BJ (cell line): ENCODE measurements at regions not wholly inside any gene's neighbourhood (a gene's known extent, or its start where the extent isn't known, plus 50 kb on each side); places are given as distances from the start of the nearest gene placed in this dataset.

ENCODE experiments used
- CTCF ChIA-PET: fragments of 350-600 bp; formaldehyde crosslinking; extraction: SDS; loops from one replicate; lab custom pipeline; 2021; ENCODE audit warnings: antibody characterized with exemption, inconsistent platforms; lab: Yijun Ruan, JAX
- POLR2A ChIA-PET: fragments of 300-600 bp; sonication (Branson Sonifier 250); formaldehyde crosslinking; extraction: SDS; loops from one replicate; lab custom pipeline; 2021; ENCODE audit warnings: antibody characterized with exemption; lab: Charles Lee
- DNase-seq: peaks from one replicate; pipeline ENCODE4 v3.0.0-alpha.2; 2011; ENCODE audit warnings: low read depth
- H3K27me3 ChIP-seq: 2 replicates; pipeline ENCODE4 v1.6.0; 2011; ENCODE audit warnings: low read length; ENCODE audit not compliant: control insufficient read depth, insufficient read depth
- H3K36me3 ChIP-seq: 2 replicates; pipeline ENCODE4 v1.5.1; 2011; ENCODE audit warnings: low read length; ENCODE audit not compliant: control insufficient read depth, insufficient read depth
- H3K4me3 ChIP-seq: 2 replicates; pipeline ENCODE4 v1.5.1; 2011; ENCODE audit warnings: low read depth, mild to moderate bottlenecking, control low read depth, low read length
- TF ChIP-seq, protein P1 (sequence below): IDR thresholded peaks from 2 replicates; pipeline ENCODE4 v1.5.1; 2011; ENCODE audit warnings: low read depth, mild to moderate bottlenecking, control low read depth, inconsistent platforms, low read length, moderate library complexity; ENCODE audit not compliant: insufficient read depth

DNA sequence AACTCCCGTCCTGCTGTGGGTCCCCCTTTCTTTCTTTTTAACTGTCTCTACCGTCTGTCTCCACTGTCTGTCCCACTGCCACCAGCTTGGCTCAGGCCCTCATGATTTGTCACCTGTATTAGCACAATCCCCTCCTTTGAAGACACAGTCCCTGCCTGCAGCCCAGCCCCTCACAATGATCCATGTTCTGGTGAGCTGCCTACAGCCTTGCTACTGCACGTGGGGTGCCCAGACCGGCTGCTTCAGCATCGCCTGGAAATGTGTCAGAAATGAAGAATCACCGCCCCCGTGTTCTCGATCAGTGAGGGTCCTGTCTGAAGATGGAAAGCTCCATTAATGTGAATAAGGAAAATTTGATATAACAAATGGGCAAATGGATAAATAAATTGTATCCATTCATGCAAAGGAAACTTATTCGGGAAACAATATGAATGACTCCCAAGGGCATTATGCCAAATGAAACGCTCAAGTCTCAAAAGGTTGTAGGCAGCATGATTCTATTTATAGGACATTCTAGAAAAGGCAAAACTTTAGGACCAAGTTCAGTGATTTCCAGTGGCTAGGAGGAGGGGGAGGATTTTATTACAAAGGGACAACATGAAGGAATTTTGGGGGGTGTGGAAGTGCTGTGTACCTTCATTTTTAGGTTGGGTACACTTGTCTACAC lies 59.4 kb upstream of the CD83 start:
- Histone ChIP-seq H3K36me3 (no peaks in the 10 kb centered on the region), H3K4me3 (no peak overlapping the region), H3K27me3 (peaks cover 3% of the 10 kb centered on the region; the same call in 1 of the 2 replicates)
- TF ChIP-seq, protein P1, sequence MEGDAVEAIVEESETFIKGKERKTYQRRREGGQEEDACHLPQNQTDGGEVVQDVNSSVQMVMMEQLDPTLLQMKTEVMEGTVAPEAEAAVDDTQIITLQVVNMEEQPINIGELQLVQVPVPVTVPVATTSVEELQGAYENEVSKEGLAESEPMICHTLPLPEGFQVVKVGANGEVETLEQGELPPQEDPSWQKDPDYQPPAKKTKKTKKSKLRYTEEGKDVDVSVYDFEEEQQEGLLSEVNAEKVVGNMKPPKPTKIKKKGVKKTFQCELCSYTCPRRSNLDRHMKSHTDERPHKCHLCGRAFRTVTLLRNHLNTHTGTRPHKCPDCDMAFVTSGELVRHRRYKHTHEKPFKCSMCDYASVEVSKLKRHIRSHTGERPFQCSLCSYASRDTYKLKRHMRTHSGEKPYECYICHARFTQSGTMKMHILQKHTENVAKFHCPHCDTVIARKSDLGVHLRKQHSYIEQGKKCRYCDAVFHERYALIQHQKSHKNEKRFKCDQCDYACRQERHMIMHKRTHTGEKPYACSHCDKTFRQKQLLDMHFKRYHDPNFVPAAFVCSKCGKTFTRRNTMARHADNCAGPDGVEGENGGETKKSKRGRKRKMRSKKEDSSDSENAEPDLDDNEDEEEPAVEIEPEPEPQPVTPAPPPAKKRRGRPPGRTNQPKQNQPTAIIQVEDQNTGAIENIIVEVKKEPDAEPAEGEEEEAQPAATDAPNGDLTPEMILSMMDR: no peak
- no peak for DNase-seq
- POLR2A ChIA-PET: no interaction called here
- CTCF ChIA-PET: interaction anchor here (0.9 to 3.2 kb wide), 3 partner anchors 9 to 150 kb away, joined by 3 to 12 read pairs (median 9); no protein-coding TSS in a partner anchor

DNA sequence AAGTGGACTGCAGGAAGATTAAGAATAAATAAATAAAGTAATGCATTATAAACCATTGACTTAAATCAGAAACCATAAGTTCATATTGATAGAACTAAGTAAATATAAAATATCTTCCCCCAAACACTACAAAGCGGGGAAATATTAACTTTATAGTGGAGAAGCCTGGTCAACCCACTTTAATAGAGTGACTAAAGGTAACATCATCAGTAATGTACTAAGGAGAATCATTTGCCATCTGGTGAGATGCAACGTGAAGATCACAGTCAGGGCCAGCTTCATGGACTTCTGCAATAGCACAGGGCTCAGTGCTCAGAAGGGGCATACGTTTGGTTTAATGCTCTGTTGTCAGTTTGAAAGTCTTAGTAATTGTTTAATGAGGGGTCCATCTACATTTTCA lies 58.8 kb upstream of the CD83 start:
- no peaks in the 10 kb centered on the region for H3K36me3 ChIP-seq
- DNase-seq: no peak
- H3K4me3 ChIP-seq: no peak overlapping the region
- POLR2A ChIA-PET: no interaction called here
- CTCF ChIA-PET: interaction anchor here (0.7 kb wide), 1 partner anchor 156 kb away, joined by 5 read pairs; no protein-coding TSS in a partner anchor
- TF ChIP-seq, protein P1: no peak
- H3K27me3 ChIP-seq: peaks cover 3% of the 10 kb centered on the region; the same call in 1 of the 2 replicates

DNA sequence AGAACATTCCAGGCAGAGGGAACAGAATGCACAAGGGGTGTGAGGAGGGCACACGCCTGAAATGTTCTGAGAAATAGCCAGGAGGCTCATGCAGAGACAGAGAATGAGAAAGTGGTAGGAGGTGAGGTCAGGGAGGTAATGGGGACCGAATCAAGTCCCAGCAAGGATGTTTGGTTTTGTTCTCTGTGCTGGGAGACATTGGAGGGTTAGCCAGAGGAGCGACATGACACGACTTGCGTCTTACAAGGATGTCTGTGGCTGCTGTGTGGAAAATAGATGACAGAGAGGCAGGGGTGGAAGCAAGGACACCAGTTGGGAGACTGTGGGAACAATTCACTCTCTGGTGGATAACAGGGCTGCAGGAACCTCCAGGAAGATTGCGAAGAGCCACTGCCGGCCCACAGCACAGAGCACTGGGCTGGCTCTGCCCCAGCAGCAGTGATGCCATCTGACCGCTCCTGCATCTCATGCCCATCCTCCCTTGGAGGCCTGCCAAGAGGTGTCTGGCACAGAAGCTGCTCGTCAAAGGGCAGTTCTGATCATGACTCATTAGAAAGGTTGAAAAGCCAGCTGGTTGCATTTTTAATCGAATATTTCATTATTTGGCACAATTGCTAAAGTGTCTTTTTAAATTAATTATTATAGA lies 57.7 kb upstream of the CD83 start:
- Histone ChIP-seq H3K36me3 (no peaks in the 10 kb centered on the region), H3K4me3 (no peak overlapping the region), H3K27me3 (peaks cover 3% of the 10 kb centered on the region; the same call in 1 of the 2 replicates)
- TF ChIP-seq, protein P1: no peak
- POLR2A ChIA-PET: no interaction called here
- no peak for DNase-seq
- CTCF ChIA-PET: interaction anchor here (0.7 to 1.1 kb wide), 2 partner anchors 151 to 157 kb away, joined by 4 to 5 read pairs; no protein-coding TSS in a partner anchor

DNA sequence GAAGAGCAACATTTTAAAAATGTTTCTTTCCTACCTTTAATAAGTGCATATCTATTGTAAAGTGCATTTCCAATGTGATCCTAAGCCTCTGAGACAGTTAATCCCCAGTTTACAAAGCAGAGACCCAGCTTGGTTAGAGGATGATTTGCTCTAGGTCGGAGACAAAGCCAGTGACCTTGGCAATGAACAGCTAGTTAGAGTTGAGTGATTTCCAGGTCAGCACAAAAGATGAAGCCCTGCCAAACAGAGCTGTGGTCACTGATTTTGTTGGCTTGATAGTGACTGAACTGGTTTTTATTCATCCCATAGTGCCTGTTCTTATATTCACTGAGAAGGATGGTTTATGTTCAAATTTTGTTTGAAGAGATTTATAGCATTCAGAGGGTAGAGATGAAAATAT lies 56.6 kb upstream of the CD83 start:
- Histone ChIP-seq H3K36me3 (no peaks in the 10 kb centered on the region), H3K27me3 (peaks cover 5% of the 10 kb centered on the region; the same call in 1 of the 2 replicates), H3K4me3 (no peak overlapping the region)
- DNase-seq: no peak
- ChIA-PET CTCF (interaction anchor here (1.1 to 1.4 kb wide), 3 partner anchors 13 to 152 kb away, joined by 3 to 4 read pairs (median 3); no protein-coding TSS in a partner anchor), POLR2A (no interaction called here)
- TF ChIP-seq, protein P1: no peak

DNA sequence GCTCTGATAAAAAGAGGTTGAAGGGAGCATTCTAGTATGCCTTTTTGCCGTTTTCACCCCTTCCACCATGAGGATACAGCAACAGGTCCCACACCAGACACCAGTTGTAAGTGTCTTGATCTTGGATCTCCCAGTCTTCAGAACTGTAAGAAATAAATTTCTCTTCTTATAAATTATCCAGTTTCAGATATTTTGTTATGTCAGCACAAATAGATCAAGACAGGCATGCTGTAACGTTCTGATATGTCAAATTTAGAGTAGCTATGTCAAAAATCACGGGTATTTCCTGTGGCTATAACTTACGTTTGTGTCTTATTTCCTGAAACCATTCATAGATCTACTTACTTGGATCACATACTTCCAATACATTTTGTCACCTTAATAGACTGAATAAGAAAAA lies 55.9 kb upstream of the CD83 start:
- POLR2A ChIA-PET: no interaction called here
- H3K4me3 ChIP-seq: no peak overlapping the region
- TF ChIP-seq, protein P1: no peak
- CTCF ChIA-PET: interaction anchor here (1.2 to 1.4 kb wide), 2 partner anchors 14 to 15 kb away, joined by 3 read pairs; no protein-coding TSS in a partner anchor
- no peak for DNase-seq
- H3K27me3 ChIP-seq: peaks cover 5% of the 10 kb centered on the region; the same call in 1 of the 2 replicates
- no peaks in the 10 kb centered on the region for H3K36me3 ChIP-seq
